ENCODE measurements at regions not wholly inside any gene's neighbourhood (a gene's known extent, or its start where the extent isn't known, plus 50 kb on each side); places are given as distances from the start of the nearest gene placed in this dataset.
"Not testable (repeated sequence)": the region's sequence is repeated elsewhere in the genome, so short reads cannot be mapped to it uniquely, and the experiment has no call there.

GRCh38 chr14:56454680-56455079 lies 124.9 kb upstream of the TMEM260 start:
- not testable (repeated sequence) for TF ChIP-seq EZH2phosphoT487 (IDR thresholded peaks at IDR 0.05; ENCODE audit: borderline replicate concordance, low read depth); TAF1 (IDR thresholded peaks at IDR 0.05; ENCODE audit: borderline replicate concordance, low read depth, low read length); CTCF (IDR thresholded peaks at IDR 0.05); RAD21 (IDR thresholded peaks at IDR 0.05; ENCODE audit: low read length); RFX5 (IDR thresholded peaks at IDR 0.05; ENCODE audit: low read length); MEF2A (IDR thresholded peaks at IDR 0.05; ENCODE audit: borderline replicate concordance, low read depth); ZBTB33 (IDR thresholded peaks at IDR 0.05; ENCODE audit: borderline replicate concordance, low read depth); RCOR1 (IDR thresholded peaks at IDR 0.05; ENCODE audit: low read length); MXI1 (IDR thresholded peaks at IDR 0.05; ENCODE audit: low read depth, low read length); USF1 (IDR thresholded peaks at IDR 0.05; ENCODE audit: borderline replicate concordance, low read depth); USF2 (IDR thresholded peaks at IDR 0.05; ENCODE audit: borderline replicate concordance, low read depth, low read length)

All from SK-N-SH (cell line).